Right forelimb (tissue), 1 donor: ENCODE measurements at regions not wholly inside any gene's neighbourhood (a gene's known extent, or its start where the extent isn't known, plus 50 kb on each side); places are given as distances from the start of the nearest gene placed in this dataset.

Source experiments
- DNase-seq: peaks from one replicate; pipeline ENCODE4 v3.0.0-alpha.2; 2018

GRCh38 chr2:41707790-41708451 is 339.9 kb upstream of the PKDCC start:
- no peak for DNase-seq

- DNase-seq, result no peak
Measured at GRCh38 chr2:41709702-41710599, 337.9 kb upstream of the PKDCC start.

GRCh38 chr2:41710944-41711343 is 336.9 kb upstream of the PKDCC start:
- DNase-seq, result no peak

GRCh38 chr2:41711736-41712135 is 336.1 kb upstream of the PKDCC start:
- no peak for DNase-seq

- no peak for DNase-seq
Measured at GRCh38 chr2:41716497-41716896, 331.3 kb upstream of the PKDCC start.

- no peak for DNase-seq
Measured at GRCh38 chr2:41717839-41718238, 330.0 kb upstream of the PKDCC start.

- DNase-seq, result no peak
Measured at GRCh38 chr2:41718705-41719104, 329.1 kb upstream of the PKDCC start.

GRCh38 chr2:41719756-41720155 is 328.1 kb upstream of the PKDCC start:
- no peak for DNase-seq

GRCh38 chr2:41720331-41721251 is 327.2 kb upstream of the PKDCC start:
- no peak for DNase-seq

- DNase-seq, result no peak
Measured at GRCh38 chr2:41722668-41723369, 325.0 kb upstream of the PKDCC start.

GRCh38 chr2:41723526-41723925 is 324.3 kb upstream of the PKDCC start:
- no peak for DNase-seq

- no peak for DNase-seq
Measured at GRCh38 chr2:41724465-41724864, 323.4 kb upstream of the PKDCC start.

GRCh38 chr2:41725901-41726300 is 321.9 kb upstream of the PKDCC start:
- DNase-seq, result no peak

GRCh38 chr2:41726364-41726763 is 321.5 kb upstream of the PKDCC start:
- DNase-seq, result no peak

GRCh38 chr2:41727152-41727551 is 320.7 kb upstream of the PKDCC start:
- DNase-seq, result no peak

GRCh38 chr2:41727711-41728110 is 320.1 kb upstream of the PKDCC start:
- DNase-seq, result no peak

GRCh38 chr2:41728788-41729338 is 319.0 kb upstream of the PKDCC start:
- DNase-seq, result no peak

- DNase-seq, result no peak
Measured at GRCh38 chr2:41729800-41730364, 317.9 kb upstream of the PKDCC start.

- no peak for DNase-seq
Measured at GRCh38 chr2:41735006-41735405, 312.8 kb upstream of the PKDCC start.

- DNase-seq, result no peak
Measured at GRCh38 chr2:41735476-41735875, 312.3 kb upstream of the PKDCC start.

- no peak for DNase-seq
Measured at GRCh38 chr2:41736105-41736567, 311.7 kb upstream of the PKDCC start.

GRCh38 chr2:41736586-41736985 is 311.2 kb upstream of the PKDCC start:
- no peak for DNase-seq
